ENCODE measurements at regions not wholly inside any gene's neighbourhood (a gene's known extent, or its start where the extent isn't known, plus 50 kb on each side); places are given as distances from the start of the nearest gene placed in this dataset.

GRCh38 chr1:234907208-234907939 is 221.3 kb downstream of the TOMM20 start:
- no peak for TF ChIP-seq CTCF (IDR thresholded peaks at IDR 0.05; ENCODE audit: insufficient read depth, low read length)
- no peak for TF ChIP-seq POLR2AphosphoS5 (IDR thresholded peaks at IDR 0.05; ENCODE audit: low read depth)

Measured in HL-60 (cell line).